ENCODE measurements at regions not wholly inside any gene's neighbourhood (a gene's known extent, or its start where the extent isn't known, plus 50 kb on each side); places are given as distances from the start of the nearest gene placed in this dataset.

DNA sequence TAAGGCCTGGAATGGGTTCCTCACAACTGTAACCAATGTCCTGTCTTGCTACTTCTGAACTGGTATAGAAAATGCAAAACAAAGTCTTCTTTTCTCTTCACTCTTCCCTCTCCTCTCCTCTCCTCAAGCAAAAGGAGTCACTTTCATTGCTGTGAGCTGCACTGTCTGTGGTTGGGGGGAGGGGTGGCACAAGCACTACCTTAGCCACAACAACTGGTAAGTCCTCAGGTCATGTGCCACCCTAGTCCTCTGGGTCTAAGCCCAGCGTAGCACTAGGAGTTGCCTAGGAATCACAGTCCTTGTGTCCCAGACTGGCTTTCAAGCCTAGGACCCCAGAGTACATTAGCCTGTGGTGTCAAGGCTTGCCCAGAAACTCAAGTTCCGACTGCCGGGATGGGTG, 859.3 kb upstream of the AMOT start (continued):
- TF ChIP-seq POLR2A (IDR thresholded peaks at IDR 0.05; ENCODE audit: control extremely low read depth in 1 of 2, low read depth in 2 of 2, low read length in 2 of 2) (no peak), CTBP2 (IDR thresholded peaks at IDR 0.05; ENCODE audit: borderline replicate concordance, insufficient read depth, insufficient read length, low read length) (no peak), NANOG (IDR thresholded peaks at IDR 0.05; ENCODE audit: insufficient read depth, low read depth, low read length, poor library complexity, severe bottlenecking) (no peak), RXRA (IDR thresholded peaks at IDR 0.05; ENCODE audit: insufficient read depth, low read depth, low read length) (no peak), KDM5A (IDR thresholded peaks at IDR 0.05; ENCODE audit: low read length) (no peak)
- TF ChIP-seq, protein P1, sequence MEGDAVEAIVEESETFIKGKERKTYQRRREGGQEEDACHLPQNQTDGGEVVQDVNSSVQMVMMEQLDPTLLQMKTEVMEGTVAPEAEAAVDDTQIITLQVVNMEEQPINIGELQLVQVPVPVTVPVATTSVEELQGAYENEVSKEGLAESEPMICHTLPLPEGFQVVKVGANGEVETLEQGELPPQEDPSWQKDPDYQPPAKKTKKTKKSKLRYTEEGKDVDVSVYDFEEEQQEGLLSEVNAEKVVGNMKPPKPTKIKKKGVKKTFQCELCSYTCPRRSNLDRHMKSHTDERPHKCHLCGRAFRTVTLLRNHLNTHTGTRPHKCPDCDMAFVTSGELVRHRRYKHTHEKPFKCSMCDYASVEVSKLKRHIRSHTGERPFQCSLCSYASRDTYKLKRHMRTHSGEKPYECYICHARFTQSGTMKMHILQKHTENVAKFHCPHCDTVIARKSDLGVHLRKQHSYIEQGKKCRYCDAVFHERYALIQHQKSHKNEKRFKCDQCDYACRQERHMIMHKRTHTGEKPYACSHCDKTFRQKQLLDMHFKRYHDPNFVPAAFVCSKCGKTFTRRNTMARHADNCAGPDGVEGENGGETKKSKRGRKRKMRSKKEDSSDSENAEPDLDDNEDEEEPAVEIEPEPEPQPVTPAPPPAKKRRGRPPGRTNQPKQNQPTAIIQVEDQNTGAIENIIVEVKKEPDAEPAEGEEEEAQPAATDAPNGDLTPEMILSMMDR (IDR thresholded peaks at IDR 0.05; ENCODE audit: control extremely low read depth in 1 of 3, insufficient read depth in 1 of 3, low read depth in 1 of 3, low read length in 3 of 3): no peak
